ENCODE measurements at regions not wholly inside any gene's neighbourhood (a gene's known extent, or its start where the extent isn't known, plus 50 kb on each side); places are given as distances from the start of the nearest gene placed in this dataset.

GRCh38 chr11:45428541-45429230 is 142.5 kb upstream of the SYT13 start:
- no peaks in the 10 kb centered on the region for H3K36me3 ChIP-seq (replicated peaks in 1 of 2; ENCODE audit: control insufficient read depth in 1 of 2, insufficient read depth in 2 of 2, low read length in 1 of 2)
- peaks cover 0 to under 1% of the 10 kb centered on the region in 2 experiments; a peak in 1 of 4 replicates for H3K4me1 ChIP-seq (ENCODE audit: control insufficient read depth in 1 of 2, insufficient read depth in 2 of 2, low read depth in 1 of 2, low read length in 1 of 2)
- H3K79me2 ChIP-seq (ENCODE audit: insufficient read depth) = no peaks in the 10 kb centered on the region
- ChIA-PET POLR2A (no interaction called here), CTCF (interaction anchor here (1.0 kb wide), 1 partner anchor 58 kb away, joined by 3 read pairs; no protein-coding TSS in a partner anchor)
- no peaks in the 10 kb centered on the region for H3K9me3 ChIP-seq
- no peaks in the 10 kb centered on the region for H3F3A ChIP-seq (replicated peaks; ENCODE audit: insufficient read depth)
- 65% methylated on average over 7 of the region's 7 CpGs for WGBS (ENCODE audit: low lambda C conversion rate)
- H3K9ac ChIP-seq = no peak overlapping the region
- H3K4me3 ChIP-seq (ENCODE audit: low read depth in 2 of 2, low read length in 1 of 2) = no peak overlapping the region
- no peak for TF ChIP-seq MEF2A (IDR thresholded peaks at IDR 0.05; ENCODE audit: borderline replicate concordance, low read depth)
- TF ChIP-seq GATA2 (CRISPR knock-in tag; IDR thresholded peaks at IDR 0.05) = no peak
- TF ChIP-seq, protein P1, sequence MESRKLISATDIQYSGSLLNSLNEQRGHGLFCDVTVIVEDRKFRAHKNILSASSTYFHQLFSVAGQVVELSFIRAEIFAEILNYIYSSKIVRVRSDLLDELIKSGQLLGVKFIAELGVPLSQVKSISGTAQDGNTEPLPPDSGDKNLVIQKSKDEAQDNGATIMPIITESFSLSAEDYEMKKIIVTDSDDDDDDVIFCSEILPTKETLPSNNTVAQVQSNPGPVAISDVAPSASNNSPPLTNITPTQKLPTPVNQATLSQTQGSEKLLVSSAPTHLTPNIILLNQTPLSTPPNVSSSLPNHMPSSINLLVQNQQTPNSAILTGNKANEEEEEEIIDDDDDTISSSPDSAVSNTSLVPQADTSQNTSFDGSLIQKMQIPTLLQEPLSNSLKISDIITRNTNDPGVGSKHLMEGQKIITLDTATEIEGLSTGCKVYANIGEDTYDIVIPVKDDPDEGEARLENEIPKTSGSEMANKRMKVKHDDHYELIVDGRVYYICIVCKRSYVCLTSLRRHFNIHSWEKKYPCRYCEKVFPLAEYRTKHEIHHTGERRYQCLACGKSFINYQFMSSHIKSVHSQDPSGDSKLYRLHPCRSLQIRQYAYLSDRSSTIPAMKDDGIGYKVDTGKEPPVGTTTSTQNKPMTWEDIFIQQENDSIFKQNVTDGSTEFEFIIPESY (IDR thresholded peaks at IDR 0.05; ENCODE audit: borderline replicate concordance, low read depth) = no peak
- TF ChIP-seq, protein P2, sequence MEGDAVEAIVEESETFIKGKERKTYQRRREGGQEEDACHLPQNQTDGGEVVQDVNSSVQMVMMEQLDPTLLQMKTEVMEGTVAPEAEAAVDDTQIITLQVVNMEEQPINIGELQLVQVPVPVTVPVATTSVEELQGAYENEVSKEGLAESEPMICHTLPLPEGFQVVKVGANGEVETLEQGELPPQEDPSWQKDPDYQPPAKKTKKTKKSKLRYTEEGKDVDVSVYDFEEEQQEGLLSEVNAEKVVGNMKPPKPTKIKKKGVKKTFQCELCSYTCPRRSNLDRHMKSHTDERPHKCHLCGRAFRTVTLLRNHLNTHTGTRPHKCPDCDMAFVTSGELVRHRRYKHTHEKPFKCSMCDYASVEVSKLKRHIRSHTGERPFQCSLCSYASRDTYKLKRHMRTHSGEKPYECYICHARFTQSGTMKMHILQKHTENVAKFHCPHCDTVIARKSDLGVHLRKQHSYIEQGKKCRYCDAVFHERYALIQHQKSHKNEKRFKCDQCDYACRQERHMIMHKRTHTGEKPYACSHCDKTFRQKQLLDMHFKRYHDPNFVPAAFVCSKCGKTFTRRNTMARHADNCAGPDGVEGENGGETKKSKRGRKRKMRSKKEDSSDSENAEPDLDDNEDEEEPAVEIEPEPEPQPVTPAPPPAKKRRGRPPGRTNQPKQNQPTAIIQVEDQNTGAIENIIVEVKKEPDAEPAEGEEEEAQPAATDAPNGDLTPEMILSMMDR (IDR thresholded peaks at IDR 0.05) = no peak
- no peak for TF ChIP-seq TAF1 (IDR thresholded peaks at IDR 0.05; ENCODE audit: borderline replicate concordance, low read depth, low read length)
- TF ChIP-seq EZH2phosphoT487 (IDR thresholded peaks at IDR 0.05; ENCODE audit: borderline replicate concordance, low read depth) = no peak
- TF ChIP-seq FOXJ3 (CRISPR knock-in tag; IDR thresholded peaks at IDR 0.05) = no peak
- no peak for TF ChIP-seq EP300 (IDR thresholded peaks at IDR 0.05; ENCODE audit: borderline replicate concordance in 1 of 2, low read depth in 1 of 2, low read length in 1 of 2)
- no peak for TF ChIP-seq YY1 (IDR thresholded peaks at IDR 0.05; ENCODE audit: low read depth)
- no peak for TF ChIP-seq SIN3A (IDR thresholded peaks at IDR 0.05; ENCODE audit: borderline replicate concordance, low read depth, low read length)
- no peak for TF ChIP-seq NRF1 (IDR thresholded peaks at IDR 0.05; ENCODE audit: low read depth, low read length)
- no peak for TF ChIP-seq FOXM1 (IDR thresholded peaks at IDR 0.05; ENCODE audit: low read depth)
- TF ChIP-seq RCOR1 (IDR thresholded peaks at IDR 0.05; ENCODE audit: low read length) = no peak
- no peak for TF ChIP-seq TCF12 (IDR thresholded peaks at IDR 0.05)
- no peaks in the 10 kb centered on the region for H4K20me1 ChIP-seq (ENCODE audit: insufficient read depth)
- no peak overlapping the region for H3K27ac ChIP-seq (ENCODE audit: low read depth in 2 of 2, low read length in 1 of 2)
- DNase-seq = no peak
- H3K4me2 ChIP-seq = no peak overlapping the region
- peaks cover 7% of the 10 kb centered on the region; the same call in 1 of the 2 replicates for H3K27me3 ChIP-seq (ENCODE audit: insufficient read depth)
- H2AFZ ChIP-seq (ENCODE audit: low read depth) = no peak overlapping the region
- no peaks in the 10 kb centered on the region for H3K9me2 ChIP-seq
